ENCODE measurements at regions not wholly inside any gene's neighbourhood (a gene's known extent, or its start where the extent isn't known, plus 50 kb on each side); places are given as distances from the start of the nearest gene placed in this dataset.
"Not testable (repeated sequence)": the region's sequence is repeated elsewhere in the genome, so short reads cannot be mapped to it uniquely, and the experiment has no call there.

DNA sequence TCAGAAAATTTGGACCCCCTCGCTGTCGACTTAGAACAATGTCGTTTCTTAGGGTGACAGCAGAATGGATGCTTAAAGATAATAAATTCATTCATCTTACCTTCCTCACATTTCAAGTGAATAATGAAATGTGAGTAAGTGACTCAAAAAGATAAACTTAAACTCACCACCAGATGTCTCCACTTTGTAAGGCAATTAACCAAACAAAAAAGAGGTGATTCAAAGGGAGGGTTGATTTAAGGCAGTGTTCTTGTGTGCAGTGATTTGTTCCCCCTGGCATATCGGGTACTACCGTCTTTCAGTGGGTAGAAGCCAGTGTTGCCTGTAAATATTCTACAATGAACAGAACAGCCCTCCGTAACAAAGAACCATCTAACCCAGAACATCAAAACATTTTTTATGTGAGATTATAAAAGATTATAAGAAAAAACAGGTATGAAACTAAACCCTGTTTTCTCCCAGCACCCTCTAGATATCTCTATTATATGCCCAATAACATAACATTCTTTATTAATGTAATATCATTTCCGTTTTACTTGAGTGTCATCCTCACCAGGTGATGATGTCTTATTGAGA is 589.7 kb downstream of the CBLN4 start:
- TF ChIP-seq POLR2AphosphoS5 (IDR thresholded peaks at IDR 0.05; ENCODE audit: insufficient read depth in 1 of 2, low read depth in 1 of 2) (no peak), POLR2A (IDR thresholded peaks at IDR 0.05) (no peak)
- TF ChIP-seq, protein P1, sequence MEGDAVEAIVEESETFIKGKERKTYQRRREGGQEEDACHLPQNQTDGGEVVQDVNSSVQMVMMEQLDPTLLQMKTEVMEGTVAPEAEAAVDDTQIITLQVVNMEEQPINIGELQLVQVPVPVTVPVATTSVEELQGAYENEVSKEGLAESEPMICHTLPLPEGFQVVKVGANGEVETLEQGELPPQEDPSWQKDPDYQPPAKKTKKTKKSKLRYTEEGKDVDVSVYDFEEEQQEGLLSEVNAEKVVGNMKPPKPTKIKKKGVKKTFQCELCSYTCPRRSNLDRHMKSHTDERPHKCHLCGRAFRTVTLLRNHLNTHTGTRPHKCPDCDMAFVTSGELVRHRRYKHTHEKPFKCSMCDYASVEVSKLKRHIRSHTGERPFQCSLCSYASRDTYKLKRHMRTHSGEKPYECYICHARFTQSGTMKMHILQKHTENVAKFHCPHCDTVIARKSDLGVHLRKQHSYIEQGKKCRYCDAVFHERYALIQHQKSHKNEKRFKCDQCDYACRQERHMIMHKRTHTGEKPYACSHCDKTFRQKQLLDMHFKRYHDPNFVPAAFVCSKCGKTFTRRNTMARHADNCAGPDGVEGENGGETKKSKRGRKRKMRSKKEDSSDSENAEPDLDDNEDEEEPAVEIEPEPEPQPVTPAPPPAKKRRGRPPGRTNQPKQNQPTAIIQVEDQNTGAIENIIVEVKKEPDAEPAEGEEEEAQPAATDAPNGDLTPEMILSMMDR (IDR thresholded peaks at IDR 0.05), result no peak
- intact Hi-C loops (cut with DNase I), result no loop called here
- DNase-seq (ENCODE audit: extremely low spot score in 2 of 2), result no peak
- H3K36me3 ChIP-seq, result no peaks in the 10 kb centered on the region
- H3K9me3 ChIP-seq, result no peaks in the 10 kb centered on the region
- H3K27ac ChIP-seq, result no peak overlapping the region
- H3K4me1 ChIP-seq, result no peaks in the 10 kb centered on the region
- H3K4me3 ChIP-seq, result no peak overlapping the region
- H3K27me3 ChIP-seq, result no peaks in the 10 kb centered on the region

DNA sequence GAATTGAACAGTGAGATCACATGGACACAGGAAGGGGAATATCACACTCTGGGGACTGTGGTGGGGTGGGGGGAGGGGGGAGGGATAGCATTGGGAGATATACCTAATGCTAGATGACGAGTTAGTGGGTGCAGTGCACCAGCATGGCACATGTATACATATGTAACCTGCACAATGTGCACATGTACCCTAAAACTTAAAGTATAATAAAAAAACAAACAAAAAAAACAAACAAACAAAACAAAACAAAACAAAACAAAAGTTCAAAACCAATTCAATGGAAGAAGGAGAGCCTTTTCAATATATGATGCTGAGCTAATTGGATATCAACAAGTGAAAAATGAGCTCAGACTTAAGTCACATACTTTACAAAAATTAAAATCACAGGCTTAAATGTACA is 592.8 kb downstream of the CBLN4 start:
- H3K4me3 ChIP-seq; intact Hi-C loops (cut with DNase I); H3K36me3 ChIP-seq; DNase-seq (ENCODE audit: extremely low spot score in 2 of 2); H3K4me1 ChIP-seq; H3K27me3 ChIP-seq; H3K9me3 ChIP-seq; H3K27ac ChIP-seq: not testable (repeated sequence)

DNA sequence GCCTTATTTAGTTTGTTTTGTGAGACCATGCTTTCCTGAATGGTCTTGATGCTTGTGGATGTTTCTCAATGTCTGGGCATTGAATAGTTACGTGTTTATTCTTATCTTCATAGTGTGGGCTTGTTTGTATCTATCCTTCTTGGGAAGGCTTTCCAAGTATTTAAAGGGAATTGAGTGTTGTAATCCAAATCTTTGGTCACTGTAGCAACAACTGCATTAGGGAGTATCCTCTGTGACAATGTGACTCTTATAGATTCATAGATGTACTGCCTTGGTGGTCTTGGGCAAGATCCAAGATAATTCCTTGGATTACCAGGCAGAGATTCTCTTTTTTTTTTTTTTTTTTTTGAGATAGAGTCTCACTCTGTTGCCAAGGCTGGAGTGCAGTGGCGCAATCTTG is 598.4 kb downstream of the CBLN4 start:
- no peak overlapping the region for H3K4me3 ChIP-seq
- no peaks in the 10 kb centered on the region for H3K9me3 ChIP-seq
- no peaks in the 10 kb centered on the region for H3K4me1 ChIP-seq
- TF ChIP-seq POLR2A (IDR thresholded peaks at IDR 0.05) (no peak), POLR2AphosphoS5 (IDR thresholded peaks at IDR 0.05; ENCODE audit: insufficient read depth in 1 of 2, low read depth in 1 of 2) (no peak)
- TF ChIP-seq, protein P1 (IDR thresholded peaks at IDR 0.05), result no peak
- no peak for DNase-seq (ENCODE audit: extremely low spot score in 2 of 2)
- intact Hi-C loops (cut with DNase I), result no loop called here
- no peaks in the 10 kb centered on the region for H3K27me3 ChIP-seq
- H3K27ac ChIP-seq, result no peak overlapping the region
- no peaks in the 10 kb centered on the region for H3K36me3 ChIP-seq

DNA sequence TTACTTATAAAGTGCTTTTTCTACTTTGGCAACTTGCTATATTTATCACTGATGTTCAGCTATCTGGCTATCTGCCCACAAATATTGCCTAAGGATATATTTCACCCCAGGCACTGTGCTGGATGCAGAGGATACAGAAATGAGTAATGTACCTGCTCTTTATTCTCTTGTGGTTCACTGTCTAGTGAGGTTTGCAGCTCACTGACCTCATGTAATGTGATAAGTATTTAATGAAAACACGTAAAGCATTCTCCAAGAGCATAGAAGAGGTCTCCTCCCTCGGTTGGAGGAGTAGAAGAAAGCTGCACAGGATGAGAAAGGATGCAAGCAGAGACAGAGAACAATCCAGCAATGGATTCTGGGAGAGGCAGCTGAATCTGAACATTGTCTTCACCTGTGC is 610.7 kb downstream of the CBLN4 start:
- Histone ChIP-seq H3K36me3 (no peaks in the 10 kb centered on the region), H3K4me3 (no peak overlapping the region), H3K9me3 (no peaks in the 10 kb centered on the region), H3K27me3 (no peaks in the 10 kb centered on the region), H3K27ac (no peak overlapping the region), H3K4me1 (no peaks in the 10 kb centered on the region)
- TF ChIP-seq, protein P1 (IDR thresholded peaks at IDR 0.05), result no peak
- no peak for TF ChIP-seq POLR2A (IDR thresholded peaks at IDR 0.05)
- TF ChIP-seq POLR2AphosphoS5 (IDR thresholded peaks at IDR 0.05; ENCODE audit: insufficient read depth in 1 of 2, low read depth in 1 of 2), result no peak
- intact Hi-C loops (cut with DNase I), result no loop called here
- DNase-seq (ENCODE audit: extremely low spot score in 2 of 2), result no peak

DNA sequence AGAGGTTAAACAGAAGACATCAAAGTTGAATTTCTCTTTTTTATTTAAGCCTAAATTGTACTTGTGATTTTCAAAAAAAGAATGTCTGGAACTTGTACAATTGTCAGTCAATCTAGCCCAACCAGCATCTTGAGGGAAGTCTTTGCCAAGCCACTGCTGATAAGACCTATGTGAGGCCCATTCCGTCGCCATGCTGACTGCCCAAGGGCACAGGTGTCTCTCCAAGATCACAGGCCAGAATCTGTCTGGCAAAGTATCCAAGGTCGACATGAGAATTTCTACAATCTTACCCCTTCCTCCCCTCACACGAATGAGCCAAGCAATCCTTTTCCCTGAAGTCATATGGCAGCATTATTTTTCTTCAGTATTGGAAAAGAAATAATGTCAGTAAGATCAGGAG is 614.5 kb downstream of the CBLN4 start:
- H3K4me1 ChIP-seq, result no peaks in the 10 kb centered on the region
- no peak for DNase-seq (ENCODE audit: extremely low spot score in 2 of 2)
- H3K27ac ChIP-seq, result no peak overlapping the region
- H3K9me3 ChIP-seq, result no peaks in the 10 kb centered on the region
- H3K27me3 ChIP-seq, result no peaks in the 10 kb centered on the region
- no peak overlapping the region for H3K4me3 ChIP-seq
- H3K36me3 ChIP-seq, result no peaks in the 10 kb centered on the region
- intact Hi-C loops (cut with DNase I), result no loop called here
- TF ChIP-seq POLR2AphosphoS5 (IDR thresholded peaks at IDR 0.05; ENCODE audit: insufficient read depth in 1 of 2, low read depth in 1 of 2), result no peak
- TF ChIP-seq, protein P1 (IDR thresholded peaks at IDR 0.05), result no peak
- TF ChIP-seq POLR2A (IDR thresholded peaks at IDR 0.05), result no peak

All from vagina (tissue), 2 donors.